GM12864 (cell line): ENCODE measurements at regions not wholly inside any gene's neighbourhood (a gene's known extent, or its start where the extent isn't known, plus 50 kb on each side); places are given as distances from the start of the nearest gene placed in this dataset.

ENCODE experiments used
- DNase-seq: peaks from one replicate; pipeline ENCODE4 v3.0.0-alpha.2; 2011; ENCODE audit warnings: low read depth
- H3K4me3 ChIP-seq: 2 replicates; pipeline ENCODE4 v1.5.1; 2011; ENCODE audit warnings: mild to moderate bottlenecking, low read depth, low read length, control low read depth
- CTCF ChIP-seq: IDR thresholded peaks from 2 replicates; pipeline ENCODE4 v1.5.1; 2011; ENCODE audit warnings: low read depth, mild to moderate bottlenecking, moderate library complexity, low read length, control low read depth, inconsistent platforms; ENCODE audit errors: missing control alignments

- no peak for DNase-seq
- TF ChIP-seq CTCF: no peak
- H3K4me3 ChIP-seq: no peak overlapping the region
Observed at GRCh38 chr2:235211056-235211455, 259.2 kb downstream of the SH3BP4 start.

DNA sequence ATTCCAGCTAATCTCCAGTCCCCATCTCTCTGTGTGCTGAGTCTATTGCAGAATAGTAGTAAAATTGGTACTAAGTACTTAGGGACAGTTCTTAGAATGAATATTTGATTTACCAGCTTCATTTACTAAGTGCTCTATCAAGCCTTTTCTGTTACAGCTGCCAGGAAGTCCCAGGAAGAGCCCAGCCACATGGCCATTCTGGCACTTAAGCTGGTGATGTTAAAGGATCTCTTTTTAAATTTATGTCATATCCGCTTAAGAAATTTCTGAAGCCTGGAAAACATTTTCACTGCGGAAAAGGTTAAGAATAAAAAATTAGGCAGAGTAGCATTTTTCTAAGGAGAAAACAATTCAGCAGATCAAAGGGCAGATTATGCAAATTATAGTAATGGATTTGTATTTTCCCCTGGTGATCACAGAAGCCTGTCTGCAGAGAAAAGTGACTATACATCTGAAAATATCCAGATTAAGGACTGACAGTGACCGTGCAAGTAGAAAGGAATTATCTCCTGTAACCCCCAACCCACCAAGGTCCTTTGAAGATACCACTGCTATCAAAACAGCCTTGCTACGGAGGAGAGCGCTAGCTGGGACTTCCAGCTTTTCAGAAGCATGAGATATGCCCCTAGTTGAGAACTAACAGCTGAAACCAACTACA, 260.8 kb downstream of the SH3BP4 start:
- no peak for DNase-seq
- TF ChIP-seq CTCF: no peak
- H3K4me3 ChIP-seq: no peak overlapping the region

GRCh38 chr2:235215248-235215647, 263.4 kb downstream of the SH3BP4 start:
- no peak for TF ChIP-seq CTCF
- H3K4me3 ChIP-seq: no peak overlapping the region
- DNase-seq: no peak

- no peak for DNase-seq
- no peak overlapping the region for H3K4me3 ChIP-seq
- TF ChIP-seq CTCF: no peak
Observed at GRCh38 chr2:235216901-235217300, 265.1 kb downstream of the SH3BP4 start.

DNA sequence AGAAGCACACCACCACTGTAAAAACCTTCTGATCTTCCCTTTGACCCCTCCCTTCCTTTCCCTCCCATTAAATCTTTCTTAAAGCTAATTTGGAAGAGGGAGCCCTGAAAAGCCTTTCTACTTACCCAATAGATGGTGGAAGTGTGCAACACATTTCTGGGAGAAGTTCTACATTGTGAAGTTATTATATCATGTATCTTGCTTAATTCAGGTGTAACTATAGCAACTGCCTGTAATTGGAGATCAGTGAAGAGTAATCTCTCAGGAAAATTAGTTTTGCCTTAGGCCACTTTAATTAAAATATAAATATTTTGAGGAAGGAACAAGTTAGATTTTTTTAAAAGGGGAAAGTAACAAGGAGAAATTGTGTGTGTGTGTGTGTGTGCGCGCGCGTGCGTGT, 266.0 kb downstream of the SH3BP4 start:
- DNase-seq: no peak
- H3K4me3 ChIP-seq: no peak overlapping the region
- no peak for TF ChIP-seq CTCF

DNA sequence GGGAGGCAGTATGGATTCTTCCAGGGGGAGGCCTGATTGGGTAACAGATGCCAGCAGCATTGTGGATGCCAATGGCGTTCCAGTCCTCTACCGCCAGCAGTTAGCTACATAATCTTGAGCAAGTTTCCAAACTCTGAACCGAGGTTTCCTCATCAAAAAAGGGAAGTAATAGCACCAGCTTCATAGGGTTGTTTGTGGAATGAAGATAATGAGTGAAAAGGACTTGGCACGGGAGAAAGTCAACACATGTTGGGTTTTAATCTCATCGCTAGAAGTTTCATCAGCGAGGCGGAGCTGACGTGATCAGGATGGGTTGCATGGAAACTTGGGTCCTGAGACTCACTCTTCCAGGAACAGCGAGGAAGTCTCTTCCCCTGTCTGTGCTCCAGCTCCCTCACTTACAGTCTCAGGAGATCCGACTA, 266.7 kb downstream of the SH3BP4 start:
- H3K4me3 ChIP-seq: no peak overlapping the region
- no peak for DNase-seq
- no peak for TF ChIP-seq CTCF

- no peak for TF ChIP-seq CTCF
- no peak for DNase-seq
- no peak overlapping the region for H3K4me3 ChIP-seq
Observed at GRCh38 chr2:235219048-235219447, 267.2 kb downstream of the SH3BP4 start.
